Heart right ventricle (tissue), 16 donors: ENCODE measurements at regions not wholly inside any gene's neighbourhood (a gene's known extent, or its start where the extent isn't known, plus 50 kb on each side); places are given as distances from the start of the nearest gene placed in this dataset.
"Not testable (repeated sequence)": the region's sequence is repeated elsewhere in the genome, so short reads cannot be mapped to it uniquely, and the experiment has no call there.

Experiments used
- ATAC-seq, 8 donors: fragments of 200-7000 bp; cut with Tn5 transposase; one replicate each; pipeline ENCODE4 v1.9.1; 2020; ENCODE audit warnings: mild to moderate bottlenecking in 8 of 8, moderate library complexity in 8 of 8, moderate number of reproducible peaks in 1 of 8
- DNase-seq, 2 donors: peaks; one replicate each; pipeline ENCODE4 v3.0.0-alpha.2; 2020
- H3K27ac ChIP-seq, 10 donors: fragments of 200-600 bp; sonication (generic) in 2 of 10; one replicate each; pipeline versions ENCODE4 v1.5.0 to v1.8.0; 2020 to 2022; ENCODE audit warnings: mild to moderate bottlenecking in 3 of 10
- H3K27me3 ChIP-seq, 7 donors: fragments of 200-600 bp; one replicate each; pipeline ENCODE4 v1.8.0; 2021 to 2022; ENCODE audit warnings: mild to moderate bottlenecking in 2 of 7
- H3K36me3 ChIP-seq, 9 donors: fragments of 200-600 bp; sonication (generic) in 1 of 9; one replicate each; pipeline versions ENCODE4 v1.5.0 to v1.8.0; 2020 to 2022; ENCODE audit warnings: mild to moderate bottlenecking in 2 of 9
- H3K4me1 ChIP-seq, 9 donors: fragments of 200-600 bp; sonication (generic) in 1 of 9; one replicate each; pipeline versions ENCODE4 v1.5.0 to v1.8.0; 2020 to 2022; ENCODE audit warnings: mild to moderate bottlenecking in 4 of 9
- H3K4me3 ChIP-seq, 10 donors: fragments of 200-600 bp; sonication (generic) in 2 of 10; one replicate each; pipeline versions ENCODE4 v1.5.0 to v1.8.0; 2020 to 2022; ENCODE audit warnings: mild to moderate bottlenecking in 7 of 10, moderate library complexity in 2 of 10
- H3K9me3 ChIP-seq, 11 donors: fragments of 200-600 bp in 10 of 11; sonication (generic) in 2 of 11; one replicate each; pipeline versions ENCODE4 v1.5.0 to v1.8.0; 2013 to 2022; ENCODE audit warnings: mild to moderate bottlenecking in 2 of 11, control low read depth in 1 of 11, moderate library complexity in 1 of 11
- CTCF ChIP-seq, 9 donors: fragments of 200-600 bp; sonication (generic) in 2 of 9; IDR thresholded peaks; one replicate each; pipeline versions ENCODE4 v1.5.0 to v1.8.0; 2021 to 2022; ENCODE audit warnings: antibody characterized with exemption in 9 of 9, mild to moderate bottlenecking in 5 of 9, moderate library complexity in 1 of 9
- WGBS, 2 donors: extraction: QIAGEN DNeasy Blood & Tissue Kit; methylation state at CpG; one replicate each; pipeline ENCODE4 v1.1.7; 2013; ENCODE audit warnings: inconsistent platforms in 1 of 2; 5-methylcytosine and 5-hydroxymethylcytosine counted together
- intact Hi-C, 10 donors: fragments of 100-400 bp; cut with DNase I; formaldehyde crosslinking; loops; one replicate each; pipeline versions ENCODE4 v1.11.1 to v1.14.2; 2022
- donor health status: Arrhythmogenic right ventricular cardiomyopathy.
- donor health status: ischemic (EF 13 %, LVEDD 7.1; RV severe dilation, severe dysfunction).
- donor health status: healthy with polysubstance abuse.
- donor health status: DM: no; HTN: yes; CAD: no.
- donor health status: DM: no; HTN: no; CAD: no.
- donor health status: ischemic (EF 25% LVEDD 6.9; RV normal size, moderate dysfunction).
- donor health status: ischemic (EF 25% LVEDD 5.7; RV mildly dilated, moderate dysfunction).
- donor health status: healthy.
- donor health status: DM: yes; HTN: yes; CAD: no.
- donor health status: Ischemic cardiomyopathy.
- donor health status: ischemic (EF 35%, LVEDD 5.7; RV mildly dilated, moderate dysfunction).
- donor health status: nonischemic (EF 11% LVEDD 7.7; RV severe dilation, severe dysfunction).
- donor health status: DM: yes; HTN: yes; CAD: no.
- donor health status: PGD.
- donor health status: ischemic (EF 29% LVEDD 5.4; RV normal size, mild dysfunction).
- donor health status: nonischemic (EF 23%, LVEDD 6.1; RV moderate dilation, normal function).

- ATAC-seq (no peak), DNase-seq (no peak)
- no peaks in the 10 kb centered on the region for H3K9me3 ChIP-seq
- TF ChIP-seq CTCF (IDR thresholded peaks at IDR 0.05): no peak
- WGBS, 2 donors: 89 to 94% methylated on average over 8 of the region's 8 CpGs
- H3K4me1 ChIP-seq: no peaks in the 10 kb centered on the region
- H3K27me3 ChIP-seq: no peaks in the 10 kb centered on the region
- no peak overlapping the region for H3K4me3 ChIP-seq
- H3K36me3 ChIP-seq: no peaks in the 10 kb centered on the region
- no peak overlapping the region for H3K27ac ChIP-seq
- intact Hi-C loops: no loop called here
Measured at GRCh38 chr10:61047788-61048560, 104.0 kb upstream of the RHOBTB1 start.

- intact Hi-C loops: no loop called here
- no peaks in the 10 kb centered on the region for H3K4me1 ChIP-seq
- WGBS, 2 donors: 56 to 68% methylated on average over 5 of the region's 5 CpGs
- no peaks in the 10 kb centered on the region for H3K27me3 ChIP-seq
- no peak for TF ChIP-seq CTCF (IDR thresholded peaks at IDR 0.05)
- no peaks in the 10 kb centered on the region for H3K9me3 ChIP-seq
- DNase-seq: no peak
- no peak for ATAC-seq
- H3K27ac ChIP-seq: no peak overlapping the region
- no peaks in the 10 kb centered on the region for H3K36me3 ChIP-seq
- H3K4me3 ChIP-seq: no peak overlapping the region
Measured at GRCh38 chr10:61047081-61047480, 103.1 kb upstream of the RHOBTB1 start.

DNA sequence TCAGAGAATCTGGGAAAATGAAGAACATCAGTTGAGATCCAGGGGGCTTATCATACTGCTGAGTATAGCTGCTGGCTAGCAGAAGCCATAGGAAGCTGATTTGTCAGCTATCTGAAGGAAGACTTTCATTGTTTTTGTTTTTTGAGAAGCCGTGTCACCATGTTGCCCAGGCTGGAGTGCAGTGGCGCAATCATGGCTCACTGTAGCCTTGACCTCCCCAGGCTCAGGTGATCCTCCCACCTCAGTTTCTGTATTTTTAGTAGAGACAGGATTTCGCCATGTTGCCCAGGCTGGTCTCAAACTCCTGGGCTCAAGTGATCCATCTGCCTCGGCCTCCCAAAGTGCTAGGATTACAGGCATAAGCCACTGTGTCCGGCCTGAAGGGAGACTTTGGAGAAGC, 101.5 kb upstream of the RHOBTB1 start:
- H3K4me1 ChIP-seq, DNase-seq, H3K4me3 ChIP-seq, ATAC-seq, H3K9me3 ChIP-seq, H3K27ac ChIP-seq, H3K36me3 ChIP-seq, H3K27me3 ChIP-seq, intact Hi-C loops: not testable (repeated sequence)
- 91 to 93% methylated on average over 5 of the region's 5 CpGs for WGBS, 2 donors

DNA sequence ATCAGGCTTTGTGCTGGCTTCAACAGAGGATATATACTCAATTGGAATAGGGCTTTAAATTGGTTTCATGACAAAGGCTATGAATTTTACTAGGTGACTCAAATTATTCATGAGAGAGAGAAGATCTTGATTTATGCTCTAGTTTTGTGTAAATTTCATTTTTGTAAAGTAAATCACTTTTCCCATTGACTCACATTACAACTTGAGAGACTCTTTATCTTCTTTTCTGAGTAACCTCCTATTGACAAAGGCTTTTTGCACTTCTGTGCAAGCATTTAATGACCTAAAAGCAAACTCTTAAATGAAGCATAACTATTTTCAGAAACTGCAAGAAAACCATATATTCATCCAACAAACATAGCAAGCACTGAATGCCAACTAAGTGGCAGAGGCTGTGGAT, 98.5 kb upstream of the RHOBTB1 start:
- no peaks in the 10 kb centered on the region for H3K4me1 ChIP-seq
- H3K4me3 ChIP-seq: no peak overlapping the region
- TF ChIP-seq CTCF (IDR thresholded peaks at IDR 0.05): no peak
- intact Hi-C loops: no loop called here
- no peaks in the 10 kb centered on the region for H3K9me3 ChIP-seq
- no peaks in the 10 kb centered on the region for H3K36me3 ChIP-seq
- DNase-seq (no peak), ATAC-seq (no peak)
- no peak overlapping the region for H3K27ac ChIP-seq
- no peaks in the 10 kb centered on the region for H3K27me3 ChIP-seq

- DNase-seq: no peak
- no peak for TF ChIP-seq CTCF (IDR thresholded peaks at IDR 0.05)
- no peaks in the 10 kb centered on the region for H3K27me3 ChIP-seq
- 95 to 96% methylated on average over 30 of the region's 30 CpGs for WGBS, 2 donors
- intact Hi-C loops: no loop called here
- no peak overlapping the region for H3K27ac ChIP-seq
- no peak overlapping the region for H3K4me3 ChIP-seq
- no peaks in the 10 kb centered on the region for H3K36me3 ChIP-seq
- no peaks in the 10 kb centered on the region for H3K4me1 ChIP-seq
- ATAC-seq: no peak
- no peaks in the 10 kb centered on the region for H3K9me3 ChIP-seq
Measured at GRCh38 chr10:61040399-61041016, 96.5 kb upstream of the RHOBTB1 start.
